GM21576 (cell line): ENCODE measurements at regions not wholly inside any gene's neighbourhood (a gene's known extent, or its start where the extent isn't known, plus 50 kb on each side); places are given as distances from the start of the nearest gene placed in this dataset.

Source experiments
- ATAC-seq: cut with Tn5 transposase; IDR thresholded peaks from one replicate; pipeline ENCODE4 v1.9.1; 2021; ENCODE audit warnings: mild to moderate bottlenecking, moderate library complexity; ENCODE audit not compliant: unreplicated experiment

DNA sequence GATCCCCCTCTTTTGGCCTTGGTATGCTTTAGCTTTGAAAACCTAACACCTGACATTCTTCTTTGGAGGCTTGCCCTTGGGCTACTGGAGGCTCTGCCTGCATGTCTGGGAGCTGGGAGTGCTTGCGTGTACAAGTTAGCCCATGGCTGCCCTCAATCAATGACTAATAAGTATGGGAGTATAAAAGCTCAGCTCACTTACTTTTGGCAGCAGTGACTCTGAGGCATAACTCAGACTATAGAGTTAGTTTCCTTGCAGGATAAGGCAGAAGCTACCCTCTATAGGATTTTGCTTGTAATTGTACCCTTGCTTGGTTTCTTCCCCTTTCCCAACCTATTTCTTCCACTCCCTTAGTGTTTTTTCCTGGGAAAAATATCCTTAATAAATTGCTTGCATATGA is 247.9 kb downstream of the PPP1R2C start:
- ATAC-seq: no peak

- ATAC-seq: no peak
Observed at GRCh38 chrX:42524379-42524778, 253.6 kb downstream of the PPP1R2C start.

- ATAC-seq: no peak
Observed at GRCh38 chrX:42519666-42520231, 258.2 kb downstream of the PPP1R2C start.

- no peak for ATAC-seq
Observed at GRCh38 chrX:42515939-42516338, 262.0 kb downstream of the PPP1R2C start.

DNA sequence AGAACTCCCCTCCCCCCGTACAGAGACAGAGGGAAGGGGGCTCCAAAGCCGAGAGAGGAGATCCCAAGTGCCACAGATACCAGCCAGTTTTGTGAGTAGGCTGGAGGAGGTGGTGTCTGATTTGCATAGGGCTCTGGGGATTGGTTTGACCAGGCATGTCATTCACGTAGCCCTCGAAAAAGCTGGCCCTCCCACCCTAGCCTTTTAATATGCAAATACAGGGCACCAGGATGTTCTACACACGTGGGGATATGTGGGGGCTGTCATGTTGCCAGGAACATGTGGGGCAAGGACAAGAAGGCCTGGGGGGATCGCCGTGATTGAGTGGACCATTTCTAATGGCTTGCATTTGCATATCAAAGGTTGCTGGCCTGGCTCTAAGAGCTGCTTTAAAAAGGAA is 272.9 kb downstream of the PPP1R2C start:
- ATAC-seq: no peak

DNA sequence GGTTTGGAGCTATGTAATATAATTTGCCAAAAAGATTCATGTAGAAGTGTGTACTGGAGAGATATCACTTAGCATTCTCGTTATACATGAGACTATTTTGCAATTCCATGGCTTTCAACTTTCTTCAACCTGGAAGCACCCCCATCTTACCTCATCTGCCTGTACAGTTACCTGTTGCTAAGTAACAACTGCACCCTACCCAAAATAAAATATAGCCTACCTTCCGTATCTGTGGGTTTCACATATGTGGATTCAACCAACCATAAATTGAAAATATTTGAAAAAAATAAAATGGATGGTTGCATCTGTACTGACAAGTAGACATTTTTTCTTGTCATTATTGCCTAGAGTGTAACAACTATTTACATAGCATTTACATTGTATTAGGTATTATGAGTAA is 278.3 kb downstream of the PPP1R2C start:
- ATAC-seq: no peak

- ATAC-seq: no peak
Observed at GRCh38 chrX:42497356-42497755, 280.6 kb downstream of the PPP1R2C start.

GRCh38 chrX:42496239-42496638 is 281.7 kb downstream of the PPP1R2C start:
- no peak for ATAC-seq

DNA sequence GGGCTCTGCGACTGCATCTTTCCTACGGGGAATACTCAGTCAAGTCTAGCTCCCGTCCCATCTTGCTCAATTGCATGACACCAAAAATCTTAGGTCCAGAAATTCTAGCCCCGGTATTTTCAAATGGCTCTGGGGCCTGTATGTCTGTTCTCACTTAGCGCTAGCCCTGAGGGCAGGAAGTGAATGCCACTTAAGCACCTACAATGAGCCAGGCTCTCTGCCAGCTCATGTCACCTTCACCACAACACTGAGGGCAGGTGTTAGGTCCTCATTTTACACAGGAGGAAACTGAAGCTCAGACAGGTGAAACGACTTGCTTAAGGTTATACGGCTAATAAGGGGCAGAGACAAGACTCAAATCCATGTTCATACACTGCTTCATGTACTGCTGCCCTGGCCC is 282.8 kb downstream of the PPP1R2C start:
- no peak for ATAC-seq

DNA sequence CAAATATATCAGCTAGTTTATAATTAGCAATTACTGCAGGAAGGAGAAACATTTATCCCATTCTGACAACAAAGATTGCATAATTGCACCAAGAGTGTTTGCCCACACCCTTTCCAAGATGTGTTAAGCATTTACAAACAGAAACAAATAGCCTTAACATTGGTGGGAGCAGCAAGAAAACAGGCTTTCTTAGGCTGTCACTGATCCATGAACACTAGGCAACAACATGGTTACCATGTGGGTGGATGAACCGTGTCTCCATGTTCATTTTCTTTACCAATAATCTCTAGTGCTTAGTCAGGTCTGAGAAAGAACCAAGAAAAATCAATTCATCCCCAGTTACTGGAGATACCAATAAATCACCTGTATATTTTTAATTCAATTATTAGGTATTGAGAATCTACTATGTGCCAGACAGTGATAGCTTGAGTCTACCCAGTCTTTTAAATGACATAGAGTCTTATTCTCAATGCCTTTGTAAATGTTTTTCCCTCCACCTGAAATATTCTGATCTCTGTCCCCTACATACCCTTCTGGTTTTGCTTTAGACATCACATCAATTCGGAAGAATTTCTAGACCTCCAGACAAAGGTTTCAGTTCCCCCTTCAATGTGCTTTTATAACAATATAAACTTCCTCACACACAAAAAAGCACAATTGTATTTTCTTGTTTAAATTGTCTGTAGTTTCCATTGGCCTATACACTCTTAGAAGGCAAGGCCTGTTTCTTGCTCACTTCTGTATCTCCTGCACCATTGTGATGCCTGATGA is 286.6 kb downstream of the PPP1R2C start:
- ATAC-seq: no peak

- ATAC-seq: no peak
Observed at GRCh38 chrX:42490111-42490510, 287.9 kb downstream of the PPP1R2C start.

- no peak for ATAC-seq
Observed at GRCh38 chrX:42485601-42486000, 292.4 kb downstream of the PPP1R2C start.

DNA sequence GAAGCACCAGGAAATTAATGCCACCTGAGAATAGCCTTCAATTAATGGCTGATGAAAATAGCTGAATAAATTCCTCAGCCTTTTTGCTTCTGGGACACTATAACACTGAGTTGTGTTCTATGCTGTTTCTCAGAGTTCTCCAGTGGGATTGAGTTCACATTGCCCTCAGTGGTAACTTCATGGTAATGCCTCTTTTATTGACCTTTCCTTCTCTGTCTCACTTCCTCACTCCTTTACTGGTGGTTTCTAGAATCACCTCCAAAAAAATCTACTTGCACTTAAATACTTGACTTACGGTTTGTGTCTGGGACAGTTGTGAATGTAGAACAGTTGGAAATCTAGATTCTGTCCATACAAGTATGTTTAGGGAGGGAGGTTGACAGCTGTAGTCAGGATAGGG is 293.7 kb downstream of the PPP1R2C start:
- no peak for ATAC-seq

GRCh38 chrX:42477396-42477795 is 300.6 kb downstream of the PPP1R2C start:
- no peak for ATAC-seq

DNA sequence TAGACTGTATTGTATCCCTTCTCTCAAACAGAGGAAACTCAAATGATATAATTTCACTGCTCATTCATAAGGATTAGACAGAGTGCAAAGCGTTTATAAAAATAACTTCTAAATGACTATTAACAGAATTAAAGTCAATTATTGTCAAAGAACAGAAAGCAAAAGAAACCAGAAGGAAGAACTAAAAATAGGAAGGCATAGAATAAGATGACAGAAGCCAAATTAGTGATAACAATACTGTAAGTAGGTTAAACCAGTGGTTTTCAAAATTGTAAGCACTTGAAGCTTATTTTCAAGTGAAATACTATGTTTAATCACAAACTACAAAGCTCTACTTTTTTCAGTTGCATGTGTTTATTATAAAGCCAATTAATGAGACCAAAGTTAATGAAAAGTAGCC is 305.2 kb downstream of the PPP1R2C start:
- ATAC-seq: no peak

- ATAC-seq: no peak
Observed at GRCh38 chrX:42466332-42467046, 311.5 kb downstream of the PPP1R2C start.

GRCh38 chrX:42465821-42466220 is 312.1 kb downstream of the PPP1R2C start:
- no peak for ATAC-seq

DNA sequence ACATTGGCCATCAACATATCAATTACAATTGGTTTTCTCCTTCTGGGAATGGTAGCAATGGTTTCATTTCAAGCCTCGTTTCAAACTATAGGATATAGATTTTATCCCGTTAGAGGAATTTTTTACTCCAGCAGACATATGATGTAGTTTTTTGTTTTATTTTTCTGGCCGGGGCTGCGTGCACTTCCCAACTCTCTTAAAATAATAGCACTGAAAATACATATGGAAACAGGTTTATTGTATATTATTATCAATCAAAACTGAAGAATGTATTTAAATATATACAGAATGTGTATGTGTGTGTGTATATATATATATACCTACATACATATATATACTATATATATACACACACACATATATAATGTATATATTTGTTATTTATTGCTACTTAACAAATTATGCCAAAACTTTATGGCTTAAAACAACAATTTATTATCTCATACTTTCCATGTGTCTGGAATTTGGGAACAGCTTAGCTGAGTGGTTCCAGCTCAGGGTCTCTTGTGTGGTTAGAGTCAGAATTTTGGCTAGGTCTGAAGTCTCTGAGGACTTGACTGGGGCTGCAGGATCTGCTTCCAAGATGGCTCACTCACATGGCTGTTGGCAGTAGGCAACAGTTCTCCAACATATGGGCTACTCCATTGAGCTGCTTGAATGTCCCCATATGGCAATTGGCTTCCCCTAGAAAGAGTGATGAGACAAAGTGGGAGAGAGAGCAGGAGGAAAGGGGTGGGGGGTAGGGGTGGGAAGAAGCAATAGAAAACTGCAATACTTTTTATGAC is 314.1 kb downstream of the PPP1R2C start:
- ATAC-seq: no peak

GRCh38 chrX:42462917-42463316 is 315.0 kb downstream of the PPP1R2C start:
- ATAC-seq: no peak

- ATAC-seq: no peak
Observed at GRCh38 chrX:42460706-42461105, 317.3 kb downstream of the PPP1R2C start.

GRCh38 chrX:42459735-42460134 is 318.2 kb downstream of the PPP1R2C start:
- no peak for ATAC-seq
